HL-60 (cell line): ENCODE measurements at regions not wholly inside any gene's neighbourhood (a gene's known extent, or its start where the extent isn't known, plus 50 kb on each side); places are given as distances from the start of the nearest gene placed in this dataset.

Experiments used
- DNase-seq, 2 experiments: peaks; one replicate each; pipeline ENCODE4 v3.0.0-alpha.2; 2010 to 2020; ENCODE audit warnings: low read depth in 1 of 2, low spot score in 1 of 2
- H3K27ac ChIP-seq: fragments of 250-450 bp; sonication (Bioruptor Pico); replicated peaks from 2 replicates; pipeline ENCODE4 v1.5.1; 2020; ENCODE audit warnings: mild to moderate bottlenecking, moderate library complexity
- H3K27me3 ChIP-seq: fragments of 250-450 bp; sonication (Bioruptor Pico); 2 replicates; pipeline ENCODE4 v1.5.1; 2021; ENCODE audit warnings: mild to moderate bottlenecking, moderate library complexity; ENCODE audit not compliant: insufficient read depth, poor library complexity, severe bottlenecking
- H3K4me3 ChIP-seq: replicated peaks from 2 replicates; pipeline ENCODE4 v1.5.1; 2011; ENCODE audit warnings: mild to moderate bottlenecking, control low read depth, low read length; ENCODE audit not compliant: insufficient read depth
- GABPA ChIP-seq: IDR thresholded peaks from 2 replicates; pipeline ENCODE4 v1.6.1; 2012; ENCODE audit warnings: low read depth
- POLR2AphosphoS5 ChIP-seq: IDR thresholded peaks from 2 replicates; pipeline ENCODE4 v1.6.1; 2012; ENCODE audit warnings: low read depth
- REST ChIP-seq: IDR thresholded peaks from 2 replicates; pipeline ENCODE4 v1.6.1; 2012; ENCODE audit warnings: low read depth; ENCODE audit not compliant: insufficient replicate concordance
- SPI1 ChIP-seq: IDR thresholded peaks from 2 replicates; pipeline ENCODE4 v1.6.1; 2012; ENCODE audit warnings: low read depth, mild to moderate bottlenecking, borderline replicate concordance
- TF ChIP-seq, protein P1 (sequence below): IDR thresholded peaks from one replicate; pipeline ENCODE4 v1.5.1; 2011; ENCODE audit warnings: low read length, control low read depth, inconsistent platforms; ENCODE audit not compliant: insufficient read depth

DNA sequence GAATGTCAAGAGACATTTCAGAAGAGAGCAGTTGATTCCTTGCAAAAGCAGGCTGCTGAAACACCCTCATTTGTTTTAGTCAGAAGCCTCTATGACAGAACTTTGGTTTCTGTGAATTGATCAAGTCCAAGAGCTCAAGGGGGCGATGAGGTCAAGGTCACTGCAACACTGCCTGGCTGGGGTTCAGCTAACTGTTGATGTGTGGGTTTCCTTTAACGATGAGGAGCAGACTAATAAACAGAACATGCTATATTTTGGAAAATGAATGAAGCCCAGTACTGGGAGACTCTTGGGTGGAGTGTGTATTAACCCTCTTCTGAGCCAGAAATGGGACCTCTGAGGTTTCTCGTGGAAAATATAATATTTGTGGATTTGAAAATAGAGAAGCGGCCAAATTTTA lies 109.3 kb downstream of the ZC3H11B start:
- no peak for DNase-seq
- Histone ChIP-seq H3K27ac (no peak overlapping the region), H3K27me3 (no peaks in the 10 kb centered on the region), H3K4me3 (no peak overlapping the region)
- TF ChIP-seq, protein P1, sequence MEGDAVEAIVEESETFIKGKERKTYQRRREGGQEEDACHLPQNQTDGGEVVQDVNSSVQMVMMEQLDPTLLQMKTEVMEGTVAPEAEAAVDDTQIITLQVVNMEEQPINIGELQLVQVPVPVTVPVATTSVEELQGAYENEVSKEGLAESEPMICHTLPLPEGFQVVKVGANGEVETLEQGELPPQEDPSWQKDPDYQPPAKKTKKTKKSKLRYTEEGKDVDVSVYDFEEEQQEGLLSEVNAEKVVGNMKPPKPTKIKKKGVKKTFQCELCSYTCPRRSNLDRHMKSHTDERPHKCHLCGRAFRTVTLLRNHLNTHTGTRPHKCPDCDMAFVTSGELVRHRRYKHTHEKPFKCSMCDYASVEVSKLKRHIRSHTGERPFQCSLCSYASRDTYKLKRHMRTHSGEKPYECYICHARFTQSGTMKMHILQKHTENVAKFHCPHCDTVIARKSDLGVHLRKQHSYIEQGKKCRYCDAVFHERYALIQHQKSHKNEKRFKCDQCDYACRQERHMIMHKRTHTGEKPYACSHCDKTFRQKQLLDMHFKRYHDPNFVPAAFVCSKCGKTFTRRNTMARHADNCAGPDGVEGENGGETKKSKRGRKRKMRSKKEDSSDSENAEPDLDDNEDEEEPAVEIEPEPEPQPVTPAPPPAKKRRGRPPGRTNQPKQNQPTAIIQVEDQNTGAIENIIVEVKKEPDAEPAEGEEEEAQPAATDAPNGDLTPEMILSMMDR, result no peak
- TF ChIP-seq POLR2AphosphoS5 (no peak), REST (no peak)

- TF ChIP-seq GABPA (no peak), SPI1 (no peak), REST (no peak), POLR2AphosphoS5 (no peak)
- TF ChIP-seq, protein P1, result no peak
- Histone ChIP-seq H3K27ac (no peak overlapping the region), H3K27me3 (no peaks in the 10 kb centered on the region), H3K4me3 (no peak overlapping the region)
- DNase-seq, result no peak
These were observed 112.5 kb downstream of the ZC3H11B start for GRCh38 chr1:219500327-219500897.

DNA sequence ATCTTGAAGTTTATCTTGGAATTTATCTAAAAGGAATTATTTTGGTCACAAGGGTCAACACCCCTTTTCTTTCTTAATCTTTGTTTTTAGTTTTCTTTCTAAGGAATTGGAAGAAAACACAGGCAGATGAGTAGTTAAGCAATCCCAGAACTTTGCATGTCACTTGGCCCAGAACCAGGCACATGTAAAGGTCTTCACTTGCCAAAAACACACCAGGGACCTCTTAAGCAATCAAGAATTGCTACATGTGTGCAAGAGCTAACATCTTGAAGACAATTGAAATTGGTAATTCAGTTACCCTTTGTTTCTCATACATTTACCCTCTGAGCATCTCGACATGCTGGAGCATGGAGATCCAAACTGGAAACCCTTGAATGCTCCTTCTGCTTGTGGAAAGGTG lies 114.2 kb downstream of the ZC3H11B start:
- TF ChIP-seq SPI1 (no peak), REST (no peak)
- TF ChIP-seq, protein P1, result no peak
- Histone ChIP-seq H3K4me3 (no peak overlapping the region), H3K27me3 (no peaks in the 10 kb centered on the region), H3K27ac (no peak overlapping the region)
- DNase-seq, result peak; percentile 36 to 63
